Kidney capillary endothelial cell (primary cell): ENCODE measurements at regions not wholly inside any gene's neighbourhood (a gene's known extent, or its start where the extent isn't known, plus 50 kb on each side); places are given as distances from the start of the nearest gene placed in this dataset.

Experiments used
- DNase-seq: peaks from one replicate; pipeline ENCODE4 v3.0.0-alpha.2; 2018; ENCODE audit warnings: low spot score

DNA sequence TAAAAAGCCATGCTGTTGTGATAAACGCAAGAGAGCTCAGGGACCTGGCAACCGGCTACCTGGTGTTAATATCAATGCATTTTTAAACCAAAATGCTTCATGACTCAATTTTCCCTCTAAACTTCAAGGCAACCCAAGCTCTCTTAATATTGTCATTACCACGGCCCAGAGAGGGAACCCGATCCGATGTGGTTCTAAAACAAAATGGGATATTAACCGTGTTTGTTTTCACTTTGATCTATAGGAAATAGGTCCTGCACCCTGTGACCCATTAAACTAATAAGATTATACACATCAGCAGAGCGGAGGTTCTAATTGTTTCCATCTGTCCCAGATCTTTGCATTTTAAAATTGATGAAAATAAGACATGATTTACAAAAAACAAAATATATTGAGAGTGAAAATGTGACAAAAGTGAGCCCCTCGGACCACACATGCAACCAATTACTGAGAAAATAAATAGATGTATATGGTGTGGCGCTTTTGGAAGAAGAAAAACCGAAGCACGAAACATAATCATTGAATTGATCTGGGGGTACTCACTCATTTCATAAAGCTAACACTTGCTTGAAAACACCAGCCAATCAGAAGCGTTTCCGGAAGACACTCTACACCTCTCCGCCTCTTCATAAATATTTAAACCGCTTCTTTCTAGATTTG is 290.3 kb upstream of the NFE2L3 start:
- DNase-seq, result no peak

DNA sequence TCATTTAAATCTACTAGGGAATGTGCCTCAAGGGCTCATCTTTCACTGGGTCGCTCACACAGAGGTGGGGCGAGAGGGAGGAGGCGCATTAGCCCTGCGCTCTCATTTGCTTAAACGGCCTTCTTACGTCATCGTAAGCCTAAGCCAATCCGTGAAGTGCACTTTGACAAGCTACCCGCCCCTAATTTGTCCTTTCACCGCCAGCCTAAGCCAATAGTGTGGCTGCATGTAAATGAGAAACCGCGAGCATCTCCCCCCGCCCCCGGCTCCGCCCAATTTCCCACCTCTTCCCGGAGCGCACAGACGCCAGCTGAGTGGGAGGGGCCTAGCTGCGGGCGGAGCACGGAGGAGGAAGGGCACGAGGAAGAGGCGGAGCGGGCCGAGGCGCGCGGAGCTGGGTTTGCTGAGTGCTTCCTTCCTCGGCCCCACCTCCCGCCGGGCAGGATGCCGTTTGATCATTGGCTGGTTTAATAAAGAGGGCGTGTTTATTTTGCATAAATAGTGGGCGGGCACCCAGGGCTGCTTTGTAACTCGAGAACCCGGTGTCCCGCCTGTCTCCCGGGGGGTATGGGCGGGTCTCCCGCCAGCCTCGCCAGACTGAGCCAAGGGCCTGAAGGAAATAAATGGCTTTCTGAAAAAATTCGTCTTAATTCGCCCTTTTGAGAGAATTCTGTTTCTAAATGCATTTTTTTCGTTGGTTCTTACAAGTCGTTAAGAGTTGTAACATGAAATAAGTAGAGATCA is 289.6 kb upstream of the NFE2L3 start:
- peak; percentile 100 for DNase-seq

- no peak for DNase-seq
Measured at GRCh38 chr7:25863005-25863728, 288.8 kb upstream of the NFE2L3 start.

DNA sequence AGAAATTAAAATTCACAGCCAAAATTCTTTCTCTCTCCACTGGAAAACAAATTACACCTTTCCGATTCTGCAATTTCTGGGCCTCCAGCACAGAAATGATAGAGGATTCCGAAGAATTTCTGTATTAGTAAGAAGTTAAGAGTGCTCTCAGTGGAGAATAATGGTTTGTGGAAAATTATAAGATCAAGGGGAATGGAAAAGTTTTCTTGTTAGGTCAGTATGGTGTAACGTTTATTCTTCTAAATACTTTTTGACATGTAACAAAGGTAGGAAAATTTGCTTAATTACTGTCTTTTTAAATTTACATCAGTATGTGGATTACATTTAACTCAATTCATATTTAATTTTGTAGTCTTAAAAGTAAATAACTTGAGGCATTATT is 288.3 kb upstream of the NFE2L3 start:
- DNase-seq, result no peak

DNA sequence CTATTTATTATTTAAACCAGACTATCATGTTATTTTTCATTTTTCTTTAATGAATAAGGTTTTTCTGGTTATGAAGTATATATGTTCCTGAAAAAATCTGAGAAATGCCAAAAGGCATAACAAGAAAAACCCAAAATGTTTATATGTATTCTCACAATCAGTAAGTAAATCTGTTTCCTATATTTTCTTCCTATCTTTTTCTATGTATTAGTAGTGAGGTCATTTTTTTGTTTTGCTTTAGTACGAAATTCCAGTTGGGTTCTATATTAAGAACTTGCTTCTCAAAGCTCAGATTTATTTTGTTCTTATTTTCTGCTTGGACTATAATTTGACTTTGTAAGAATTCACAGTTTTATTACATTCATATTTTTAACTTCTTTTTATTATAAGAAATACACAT is 287.5 kb upstream of the NFE2L3 start:
- no peak for DNase-seq

GRCh38 chr7:25864943-25865751 is 286.9 kb upstream of the NFE2L3 start:
- no peak for DNase-seq

- DNase-seq, result no peak
Measured at GRCh38 chr7:25868509-25868908, 283.5 kb upstream of the NFE2L3 start.

- no peak for DNase-seq
Measured at GRCh38 chr7:25870574-25870973, 281.4 kb upstream of the NFE2L3 start.

DNA sequence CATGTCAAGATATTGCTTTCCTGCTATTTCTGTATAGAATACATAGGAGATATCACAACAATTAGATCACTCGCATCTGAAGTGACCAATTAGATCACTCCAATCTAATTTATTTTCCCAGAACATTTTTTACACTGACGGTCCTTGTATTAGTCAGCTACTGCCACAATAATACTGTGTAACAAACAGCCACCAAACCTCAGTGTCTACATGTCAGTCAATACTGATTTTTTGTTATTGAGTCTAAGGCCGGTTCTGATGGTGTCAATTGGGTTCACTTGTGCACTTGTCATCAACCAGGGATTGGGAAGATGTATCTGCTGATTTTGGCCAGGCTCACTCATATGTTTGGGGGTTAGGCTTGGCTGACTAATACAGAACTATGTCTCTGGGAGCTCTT is 275.9 kb upstream of the NFE2L3 start:
- DNase-seq, result no peak

- no peak for DNase-seq
Measured at GRCh38 chr7:25877802-25878789, 273.9 kb upstream of the NFE2L3 start.

- DNase-seq, result no peak
Measured at GRCh38 chr7:25879799-25880198, 272.2 kb upstream of the NFE2L3 start.

GRCh38 chr7:25881317-25882037 is 270.5 kb upstream of the NFE2L3 start:
- DNase-seq, result no peak

DNA sequence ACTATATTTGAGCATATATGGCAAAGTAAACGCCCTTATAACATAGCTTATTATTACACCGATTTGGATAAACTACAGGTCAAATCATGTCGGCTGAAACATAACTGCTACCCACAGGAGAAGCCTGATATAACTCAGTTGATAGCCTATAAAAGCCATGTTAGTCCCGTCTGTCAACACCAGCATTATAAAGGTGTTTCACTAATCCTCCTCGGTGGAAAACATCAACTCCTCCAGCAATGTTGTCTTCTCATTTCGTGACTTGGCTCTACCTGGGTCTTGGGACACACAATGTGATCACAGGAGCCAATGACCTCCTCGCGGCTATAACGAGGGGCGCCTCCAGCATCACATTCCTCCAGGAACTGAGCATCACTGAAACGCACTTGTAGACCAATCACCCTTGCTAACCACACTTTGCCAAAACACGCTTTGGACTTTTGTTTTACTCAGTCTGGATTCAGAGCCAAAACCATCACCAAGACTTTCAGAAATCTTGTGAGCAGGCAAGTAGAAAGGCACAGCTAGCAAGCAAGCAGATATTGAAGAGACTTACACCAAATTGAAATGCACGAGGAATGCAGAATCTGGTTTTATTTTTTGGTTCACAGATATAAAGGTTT is 269.7 kb upstream of the NFE2L3 start:
- no peak for DNase-seq

DNA sequence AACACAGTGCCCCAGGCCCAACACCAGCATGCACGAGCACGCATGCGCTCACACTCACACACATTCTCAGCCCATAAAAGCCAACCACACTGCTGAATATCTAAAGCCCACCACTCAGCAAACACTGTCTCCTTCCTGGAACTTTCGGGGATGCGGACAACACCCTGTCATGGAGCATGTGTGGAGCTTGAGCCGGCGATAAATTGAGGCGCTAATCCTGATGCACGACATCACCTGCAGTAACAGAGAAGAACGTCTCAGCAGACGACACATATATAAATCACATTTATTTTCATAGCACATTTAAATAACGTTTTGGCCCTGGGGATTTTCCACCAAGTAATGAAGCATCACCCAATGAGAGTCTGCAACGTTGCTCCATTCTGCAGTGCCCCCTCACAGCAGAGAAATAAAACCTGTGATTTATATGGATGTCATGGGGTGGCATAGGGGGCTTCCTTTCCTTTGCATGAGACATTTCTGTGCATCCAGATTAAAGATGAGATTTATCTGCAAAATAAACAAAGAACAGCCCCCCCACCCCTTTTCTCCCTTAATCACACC is 267.7 kb upstream of the NFE2L3 start:
- no peak for DNase-seq

DNA sequence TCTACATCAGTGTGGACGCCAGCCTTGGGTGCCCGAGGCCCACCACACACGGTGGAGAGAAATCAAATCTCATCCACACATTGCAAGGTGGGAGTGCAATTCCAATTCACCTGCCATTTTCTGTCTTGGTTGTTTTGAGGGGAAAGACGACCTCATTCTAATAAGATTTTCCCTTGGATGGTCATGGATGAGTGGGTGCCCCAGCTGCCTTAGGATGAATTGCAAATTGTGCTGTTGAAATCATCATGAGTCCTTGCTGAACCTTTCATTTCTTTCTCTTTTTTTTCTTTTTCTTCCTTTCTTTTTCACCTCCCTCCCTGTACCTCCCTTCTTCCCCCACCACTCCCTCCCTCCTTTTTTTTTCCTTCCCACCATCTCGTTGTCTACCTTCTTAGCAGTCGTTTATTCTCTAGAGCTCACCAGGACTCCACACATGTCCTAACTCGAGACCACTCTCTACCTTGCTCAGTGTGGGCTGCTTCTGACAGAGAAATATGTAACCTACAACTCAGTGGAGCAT is 266.9 kb upstream of the NFE2L3 start:
- DNase-seq, result no peak

DNA sequence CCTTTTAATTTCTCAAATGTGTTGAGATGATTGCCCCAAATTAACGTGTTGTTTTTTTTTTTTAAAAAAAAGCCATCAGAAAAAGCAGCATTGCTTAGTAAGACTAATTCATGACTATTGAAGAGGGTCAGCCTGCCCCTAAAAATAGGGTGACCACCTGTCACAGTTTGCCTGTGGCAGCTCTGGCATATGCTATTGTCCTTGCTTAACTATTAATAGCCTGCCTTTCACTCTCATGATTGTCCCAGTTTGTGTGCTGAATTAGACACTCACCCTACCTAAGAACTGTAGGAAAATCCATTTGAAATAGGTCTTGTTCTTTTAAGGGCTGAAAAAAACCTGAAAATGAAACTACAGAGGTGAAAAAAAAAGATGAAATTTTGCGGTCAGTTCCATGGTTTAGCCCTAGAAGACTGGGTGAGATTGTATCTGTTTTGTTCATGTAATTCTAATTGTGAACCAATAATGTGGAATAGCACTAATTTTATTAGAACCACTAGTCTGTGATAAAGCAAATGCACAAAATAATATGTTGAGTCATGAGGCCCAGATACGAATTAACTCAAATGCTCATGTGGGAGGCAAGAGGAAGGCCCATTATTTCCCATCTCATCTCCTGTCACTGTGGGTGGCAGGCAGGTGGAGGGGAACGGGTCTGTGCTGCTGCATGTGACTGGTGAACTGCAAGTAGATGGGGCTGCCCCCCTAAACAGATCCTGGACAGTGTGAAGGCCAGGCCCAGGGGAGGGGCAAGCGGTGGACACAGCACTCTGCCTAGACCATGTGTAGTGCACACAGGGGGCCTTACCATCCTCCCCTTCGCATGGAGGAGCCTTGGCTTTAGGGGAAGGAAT is 265.4 kb upstream of the NFE2L3 start:
- DNase-seq, result no peak

DNA sequence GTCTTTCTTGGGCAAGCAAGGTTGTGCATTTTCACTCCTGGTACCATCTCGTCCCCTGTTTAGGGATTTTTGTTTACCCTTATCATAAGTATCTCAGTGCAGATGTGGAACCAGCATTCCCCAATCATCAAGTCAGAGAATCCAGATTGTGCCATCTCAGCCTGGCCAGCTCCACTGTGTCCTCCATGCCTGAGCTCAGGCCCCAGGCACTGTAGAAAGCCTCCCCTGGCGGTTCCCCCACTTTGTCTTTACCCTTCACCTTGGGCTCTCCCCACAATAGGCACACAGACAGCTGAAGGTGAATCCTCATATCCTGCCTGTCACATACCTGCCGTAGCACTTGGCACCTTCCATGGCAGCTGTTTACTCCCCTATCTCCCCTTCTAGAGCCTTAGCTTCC is 264.7 kb upstream of the NFE2L3 start:
- no peak for DNase-seq

DNA sequence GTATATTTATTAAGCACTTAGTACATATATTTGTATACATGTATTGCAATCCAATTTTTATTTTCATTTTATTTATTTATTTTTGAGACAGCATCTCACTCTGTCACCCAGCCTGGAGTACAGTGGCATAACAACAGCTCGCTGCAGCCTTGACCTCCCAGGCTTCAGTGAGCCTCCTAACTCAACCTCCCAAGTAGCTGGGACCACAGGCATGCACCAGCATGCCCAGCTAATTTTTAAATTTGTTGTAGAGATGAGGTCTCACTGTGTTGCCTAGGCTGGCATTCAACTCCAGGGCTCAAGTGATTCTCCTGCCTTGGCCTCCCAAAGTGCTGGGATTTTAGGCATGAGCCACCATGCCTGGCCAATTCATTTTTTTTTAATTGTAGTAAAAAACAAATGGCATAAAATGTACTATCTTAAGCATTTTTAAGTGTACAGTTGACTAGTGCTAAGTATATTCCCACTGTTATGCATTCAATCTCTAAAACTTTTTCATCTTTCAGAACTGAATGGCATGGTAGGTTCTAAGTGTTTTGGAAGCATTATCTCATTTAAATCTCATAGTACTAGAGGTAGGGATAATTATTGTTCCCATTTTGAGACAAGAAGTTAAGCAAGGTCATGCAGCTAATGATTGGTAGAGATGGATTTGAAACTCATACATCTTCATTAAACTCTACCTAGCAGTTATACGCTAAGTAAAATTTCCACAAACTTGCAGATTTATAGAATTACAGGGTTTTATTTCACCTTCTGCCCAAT is 264.0 kb upstream of the NFE2L3 start:
- DNase-seq, result no peak
